Adrenal gland (tissue), 9 donors: ENCODE measurements at regions not wholly inside any gene's neighbourhood (a gene's known extent, or its start where the extent isn't known, plus 50 kb on each side); places are given as distances from the start of the nearest gene placed in this dataset.
"Not testable (repeated sequence)": the region's sequence is repeated elsewhere in the genome, so short reads cannot be mapped to it uniquely, and the experiment has no call there.

Experiments used
- DNase-seq, 7 donors: peaks; one replicate each; pipeline ENCODE4 v3.0.0-alpha.2; 2019 to 2020
- H3K27ac ChIP-seq, 5 donors: fragments of 200-600 bp; sonication (generic) in 4 of 5; 1 replicate in 3 of 5; 2 replicates in 2 of 5; pipeline versions ENCODE4 v1.5.1 to v1.8.0; 2016 to 2020; ENCODE audit warnings: mild to moderate bottlenecking in 1 of 5
- H3K27me3 ChIP-seq: fragments of 200-600 bp; 2 replicates; pipeline ENCODE4 v1.8.0; 2021
- H3K36me3 ChIP-seq, 2 donors: fragments of 200-600 bp; replicated peaks in 1 of 2; 1 replicate in 1 of 2; 2 replicates in 1 of 2; pipeline versions ENCODE4 v1.5.1 to v1.8.0; 2018 to 2022
- H3K4me1 ChIP-seq, 2 donors: fragments of 200-600 bp; replicated peaks in 1 of 2; 1 replicate in 1 of 2; 2 replicates in 1 of 2; pipeline versions ENCODE4 v1.5.1 to v1.8.0; 2018 to 2021
- H3K4me3 ChIP-seq, 4 donors: fragments of 200-600 bp; sonication (generic) in 3 of 4; one replicate each; pipeline ENCODE4 v1.5.1; 2016 to 2018
- H3K9me3 ChIP-seq, 3 donors: fragments of 200-600 bp; sonication (generic) in 1 of 3; replicated peaks in 1 of 3; 1 replicate in 2 of 3; 2 replicates in 1 of 3; pipeline versions ENCODE4 v1.5.1 to v1.8.0; 2016 to 2021
- POLR2A ChIP-seq, 2 donors: fragments of 450-650 bp; IDR thresholded peaks; one replicate each; pipeline ENCODE4 v1.6.1; 2017; ENCODE audit warnings: antibody characterized with exemption in 2 of 2, mild to moderate bottlenecking in 2 of 2, moderate library complexity in 1 of 2
- WGBS, 4 donors: extraction: QIAGEN DNeasy Blood & Tissue Kit in 2 of 4; methylation state at CpG; one replicate each; pipeline versions ENCODE4 v1.1.5 to v1.1.7; 2013 to 2017; 5-methylcytosine and 5-hydroxymethylcytosine counted together
- intact Hi-C, 2 donors: fragments of 100-400 bp; cut with DNase I; formaldehyde crosslinking; loops; one replicate each; pipeline versions ENCODE4 v1.14.1 to v1.15.0; 2022 to 2023
- TF ChIP-seq, protein P1 (sequence below), 6 experiments: fragments of 450-650 bp in 4 of 6; fragments of 200-600 bp in 2 of 6; sonication (generic) in 1 of 6; IDR thresholded peaks; 1 replicate in 5 of 6; 2 replicates in 1 of 6; pipeline versions ENCODE4 v1.5.1 to v1.8.0; 2016 to 2021; ENCODE audit warnings: antibody characterized with exemption in 6 of 6, mild to moderate bottlenecking in 2 of 6, moderate library complexity in 1 of 6
- donor health status: healthy with polysubstance abuse.
- donor health status: Bipolar disorder and iron deficiency.
- donor health status: DM: yes; HTN: yes; CAD: no.
- donor health status: DM: no; HTN: no; CAD: no.
- donor health status: DM: no; HTN: no; CAD: no.

- no peaks in the 10 kb centered on the region for H3K36me3 ChIP-seq
Measured at GRCh38 chr2:237238249-237238648, 152.6 kb downstream of the COPS8 start.

GRCh38 chr2:237240252-237240651, 154.6 kb downstream of the COPS8 start:
- no peak for TF ChIP-seq POLR2A (IDR thresholded peaks at IDR 0.05)
- TF ChIP-seq, protein P1, sequence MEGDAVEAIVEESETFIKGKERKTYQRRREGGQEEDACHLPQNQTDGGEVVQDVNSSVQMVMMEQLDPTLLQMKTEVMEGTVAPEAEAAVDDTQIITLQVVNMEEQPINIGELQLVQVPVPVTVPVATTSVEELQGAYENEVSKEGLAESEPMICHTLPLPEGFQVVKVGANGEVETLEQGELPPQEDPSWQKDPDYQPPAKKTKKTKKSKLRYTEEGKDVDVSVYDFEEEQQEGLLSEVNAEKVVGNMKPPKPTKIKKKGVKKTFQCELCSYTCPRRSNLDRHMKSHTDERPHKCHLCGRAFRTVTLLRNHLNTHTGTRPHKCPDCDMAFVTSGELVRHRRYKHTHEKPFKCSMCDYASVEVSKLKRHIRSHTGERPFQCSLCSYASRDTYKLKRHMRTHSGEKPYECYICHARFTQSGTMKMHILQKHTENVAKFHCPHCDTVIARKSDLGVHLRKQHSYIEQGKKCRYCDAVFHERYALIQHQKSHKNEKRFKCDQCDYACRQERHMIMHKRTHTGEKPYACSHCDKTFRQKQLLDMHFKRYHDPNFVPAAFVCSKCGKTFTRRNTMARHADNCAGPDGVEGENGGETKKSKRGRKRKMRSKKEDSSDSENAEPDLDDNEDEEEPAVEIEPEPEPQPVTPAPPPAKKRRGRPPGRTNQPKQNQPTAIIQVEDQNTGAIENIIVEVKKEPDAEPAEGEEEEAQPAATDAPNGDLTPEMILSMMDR (IDR thresholded peaks at IDR 0.05) = no peak
- WGBS, 4 donors = 93 to 96% (median 95%) methylated on average over 4 to 5 of the region's 5 CpGs

More at GRCh38 chr2:237238249-237238648, 152.6 kb downstream of the COPS8 start:
- H3K9me3 ChIP-seq = peaks cover 0 to 6% (median 0%) of the 10 kb centered on the region in 3 donors
- H3K4me1 ChIP-seq = peaks cover 4 to 24% of the 10 kb centered on the region in 2 donors
- intact Hi-C loops = no loop called here
- no peak for TF ChIP-seq POLR2A (IDR thresholded peaks at IDR 0.05)
- TF ChIP-seq, protein P1 (IDR thresholded peaks at IDR 0.05) = no peak
- H3K4me3 ChIP-seq = no peak overlapping the region
- H3K27ac ChIP-seq = no peak overlapping the region
- WGBS, 4 donors = 65 to 79% (median 75%) methylated on average over 3 of the region's 3 CpGs
- DNase-seq = no peak
- H3K27me3 ChIP-seq = no peaks in the 10 kb centered on the region

GRCh38 chr2:237240868-237241267, 155.2 kb downstream of the COPS8 start:
- intact Hi-C loops, H3K9me3 ChIP-seq, H3K36me3 ChIP-seq, H3K27me3 ChIP-seq, H3K4me3 ChIP-seq, DNase-seq, H3K27ac ChIP-seq: not testable (repeated sequence)
- WGBS, 4 donors = 90 to 95% (median 93%) methylated on average over 3 of the region's 3 CpGs
- H3K4me1 ChIP-seq = peaks cover 0 to 11% of the 10 kb centered on the region in 2 donors

More at GRCh38 chr2:237240252-237240651, 154.6 kb downstream of the COPS8 start:
- no peak overlapping the region for H3K27ac ChIP-seq
- no peaks in the 10 kb centered on the region for H3K27me3 ChIP-seq
- no peak overlapping the region for H3K4me3 ChIP-seq
- intact Hi-C loops = no loop called here
- H3K36me3 ChIP-seq = no peaks in the 10 kb centered on the region
- peaks cover under 1 to 17% of the 10 kb centered on the region in 2 donors for H3K4me1 ChIP-seq
- peaks cover 0 to 6% (median 0%) of the 10 kb centered on the region in 3 donors for H3K9me3 ChIP-seq
- no peak for DNase-seq

DNA sequence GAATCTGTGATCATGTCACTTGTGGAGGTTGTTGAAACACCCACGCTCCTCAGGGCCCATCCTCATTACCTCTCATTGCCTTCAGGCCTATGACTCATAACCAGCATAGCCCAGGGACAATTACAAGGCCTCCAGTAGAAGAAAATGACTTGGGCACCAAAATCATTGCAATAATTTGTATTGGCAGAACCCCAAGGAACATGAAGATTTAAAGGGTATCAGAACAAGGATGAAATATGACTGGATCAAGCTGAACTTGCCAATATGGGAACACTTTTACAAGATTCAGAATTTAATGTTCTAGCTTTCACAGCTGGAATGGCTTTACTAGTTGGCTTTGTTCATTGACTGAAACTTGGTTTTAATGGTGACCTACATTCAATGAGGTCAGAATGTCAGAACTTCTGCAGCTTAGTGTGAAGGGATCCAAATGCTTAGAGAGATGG, 156.4 kb downstream of the COPS8 start:
- Histone ChIP-seq H3K36me3 (no peaks in the 10 kb centered on the region), H3K27me3 (no peaks in the 10 kb centered on the region), H3K27ac (no peak overlapping the region), H3K9me3 (peaks cover 0 to 6% (median 0%) of the 10 kb centered on the region in 3 donors), H3K4me3 (no peak overlapping the region), H3K4me1 (peaks cover 0 to 4% of the 10 kb centered on the region in 2 donors)
- 30 to 40% (median 38%) methylated on average over 1 of the region's 1 CpG for WGBS, 4 donors
- intact Hi-C loops = no loop called here
- TF ChIP-seq POLR2A (IDR thresholded peaks at IDR 0.05) = no peak
- peak in 1 of 7 donors; percentile 33 for DNase-seq

DNA sequence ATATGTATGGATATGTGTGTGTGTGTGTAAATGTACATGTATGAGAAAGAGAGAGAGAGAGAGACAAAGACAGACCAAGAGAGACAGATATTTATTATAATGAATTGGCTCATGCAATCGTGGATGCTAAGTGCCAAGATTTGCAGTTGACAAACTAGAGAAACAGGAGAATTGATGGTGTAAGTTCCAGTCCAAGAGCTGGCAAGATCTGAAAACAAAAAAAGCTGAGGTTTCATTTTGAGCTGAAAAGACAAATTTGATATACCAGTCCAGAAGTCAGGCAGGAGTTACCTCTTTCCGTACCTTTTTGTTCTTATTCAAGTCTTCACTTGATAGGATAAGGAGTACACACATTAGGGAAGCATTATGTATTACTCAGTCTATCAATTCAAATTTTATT, 157.8 kb downstream of the COPS8 start:
- H3K27me3 ChIP-seq = no peaks in the 10 kb centered on the region
- H3K4me1 ChIP-seq = peaks cover 0 to 4% of the 10 kb centered on the region in 2 donors
- no peak overlapping the region for H3K4me3 ChIP-seq
- no peak for TF ChIP-seq POLR2A (IDR thresholded peaks at IDR 0.05)
- TF ChIP-seq, protein P1 (IDR thresholded peaks at IDR 0.05) = no peak
- no peak for DNase-seq
- WGBS, 4 donors = 62 to 67% (median 66%) methylated on average over 2 of the region's 2 CpGs
- intact Hi-C loops = no loop called here
- no peak overlapping the region for H3K27ac ChIP-seq
- H3K36me3 ChIP-seq = no peaks in the 10 kb centered on the region
- H3K9me3 ChIP-seq = peaks cover 0 to 6% (median 0%) of the 10 kb centered on the region in 3 donors
